ENCODE measurements at regions not wholly inside any gene's neighbourhood (a gene's known extent, or its start where the extent isn't known, plus 50 kb on each side); places are given as distances from the start of the nearest gene placed in this dataset.

GRCh38 chr2:143981428-143981827, 538.5 kb downstream of the ZEB2 start:
- Histone ChIP-seq H3K4me1 (ENCODE audit: low read length) (no peaks in the 10 kb centered on the region), H3K4me2 (ENCODE audit: low read depth, low read length, poor library complexity, severe bottlenecking) (no peak overlapping the region), H3K9me3 (ENCODE audit: low read length) (no peaks in the 10 kb centered on the region), H3K27me3 (ENCODE audit: low read length) (no peaks in the 10 kb centered on the region), H4K20me1 (ENCODE audit: insufficient read depth, low read depth, low read length) (no peaks in the 10 kb centered on the region), H3K9ac (ENCODE audit: low read length) (no peak overlapping the region), H2AFZ (ENCODE audit: low read length) (no peak overlapping the region), H3K9me2 (replicated peaks; ENCODE audit: insufficient read depth, low read length) (no peaks in the 10 kb centered on the region), H3K36me3 (ENCODE audit: insufficient read depth, low read length) (no peaks in the 10 kb centered on the region), H3K27ac (ENCODE audit: low read length) (no peak overlapping the region), H3K79me2 (ENCODE audit: low read length) (no peaks in the 10 kb centered on the region), H3K4me3 (ENCODE audit: low read length) (no peak overlapping the region)
- no peak for DNase-seq

- Histone ChIP-seq H3K4me3 (ENCODE audit: low read length) (no peak overlapping the region), H4K20me1 (ENCODE audit: insufficient read depth, low read depth, low read length) (no peaks in the 10 kb centered on the region), H3K27ac (ENCODE audit: low read length) (no peak overlapping the region), H3K9me3 (ENCODE audit: low read length) (no peaks in the 10 kb centered on the region), H3K79me2 (ENCODE audit: low read length) (no peaks in the 10 kb centered on the region), H3K4me1 (ENCODE audit: low read length) (no peaks in the 10 kb centered on the region), H2AFZ (ENCODE audit: low read length) (no peak overlapping the region), H3K36me3 (ENCODE audit: insufficient read depth, low read length) (no peaks in the 10 kb centered on the region), H3K27me3 (ENCODE audit: low read length) (no peaks in the 10 kb centered on the region), H3K9ac (ENCODE audit: low read length) (no peak overlapping the region), H3K9me2 (replicated peaks; ENCODE audit: insufficient read depth, low read length) (no peaks in the 10 kb centered on the region), H3K4me2 (ENCODE audit: low read depth, low read length, poor library complexity, severe bottlenecking) (no peak overlapping the region)
- no peak for DNase-seq
These were observed 542.6 kb downstream of the ZEB2 start for GRCh38 chr2:143977356-143977755.

GRCh38 chr2:143975216-143975615, 544.7 kb downstream of the ZEB2 start:
- Histone ChIP-seq H2AFZ (ENCODE audit: low read length) (no peak overlapping the region), H3K9ac (ENCODE audit: low read length) (no peak overlapping the region), H3K4me3 (ENCODE audit: low read length) (no peak overlapping the region), H3K9me3 (ENCODE audit: low read length) (no peaks in the 10 kb centered on the region), H3K27me3 (ENCODE audit: low read length) (no peaks in the 10 kb centered on the region), H3K79me2 (ENCODE audit: low read length) (no peaks in the 10 kb centered on the region), H3K36me3 (ENCODE audit: insufficient read depth, low read length) (no peaks in the 10 kb centered on the region), H3K4me1 (ENCODE audit: low read length) (0 out of 2 replicates have a peak, but pooled peaks cover 2% of the 10 kb centered on the region), H4K20me1 (ENCODE audit: insufficient read depth, low read depth, low read length) (no peaks in the 10 kb centered on the region), H3K9me2 (replicated peaks; ENCODE audit: insufficient read depth, low read length) (no peaks in the 10 kb centered on the region), H3K4me2 (ENCODE audit: low read depth, low read length, poor library complexity, severe bottlenecking) (no peak overlapping the region), H3K27ac (ENCODE audit: low read length) (no peak overlapping the region)
- DNase-seq: no peak

GRCh38 chr2:143974262-143974661, 545.7 kb downstream of the ZEB2 start:
- Histone ChIP-seq H3K4me2 (ENCODE audit: low read depth, low read length, poor library complexity, severe bottlenecking) (no peak overlapping the region), H3K9me3 (ENCODE audit: low read length) (no peaks in the 10 kb centered on the region), H3K27me3 (ENCODE audit: low read length) (no peaks in the 10 kb centered on the region), H3K79me2 (ENCODE audit: low read length) (no peaks in the 10 kb centered on the region), H3K4me1 (ENCODE audit: low read length) (0 out of 2 replicates have a peak, but pooled peaks cover 2% of the 10 kb centered on the region), H2AFZ (ENCODE audit: low read length) (no peak overlapping the region), H3K27ac (ENCODE audit: low read length) (no peak overlapping the region), H3K9ac (ENCODE audit: low read length) (no peak overlapping the region), H3K9me2 (replicated peaks; ENCODE audit: insufficient read depth, low read length) (no peaks in the 10 kb centered on the region), H3K36me3 (ENCODE audit: insufficient read depth, low read length) (no peaks in the 10 kb centered on the region), H4K20me1 (ENCODE audit: insufficient read depth, low read depth, low read length) (no peaks in the 10 kb centered on the region), H3K4me3 (ENCODE audit: low read length) (no peak overlapping the region)
- no peak for DNase-seq

GRCh38 chr2:143968860-143969259, 551.1 kb downstream of the ZEB2 start:
- no peak overlapping the region for H2AFZ ChIP-seq (ENCODE audit: low read length)
- DNase-seq: no peak
- no peak overlapping the region for H3K27ac ChIP-seq (ENCODE audit: low read length)
- no peak overlapping the region for H3K4me3 ChIP-seq (ENCODE audit: low read length)
- H3K9me3 ChIP-seq (ENCODE audit: low read length): no peaks in the 10 kb centered on the region
- no peaks in the 10 kb centered on the region for H3K9me2 ChIP-seq (replicated peaks; ENCODE audit: insufficient read depth, low read length)
- no peak overlapping the region for H3K4me2 ChIP-seq (ENCODE audit: low read depth, low read length, poor library complexity, severe bottlenecking)
- no peaks in the 10 kb centered on the region for H3K27me3 ChIP-seq (ENCODE audit: low read length)
- H3K79me2 ChIP-seq (ENCODE audit: low read length): no peaks in the 10 kb centered on the region
- H3K9ac ChIP-seq (ENCODE audit: low read length): no peak overlapping the region
- H3K4me1 ChIP-seq (ENCODE audit: low read length): 0 out of 2 replicates have a peak, but pooled peaks cover 2% of the 10 kb centered on the region
- H3K36me3 ChIP-seq (ENCODE audit: insufficient read depth, low read length): no peaks in the 10 kb centered on the region
- H4K20me1 ChIP-seq (ENCODE audit: insufficient read depth, low read depth, low read length): no peaks in the 10 kb centered on the region

GRCh38 chr2:143968360-143968759, 551.6 kb downstream of the ZEB2 start:
- Histone ChIP-seq H3K27me3 (ENCODE audit: low read length) (no peaks in the 10 kb centered on the region), H3K4me3 (ENCODE audit: low read length) (no peak overlapping the region), H3K9me2 (replicated peaks; ENCODE audit: insufficient read depth, low read length) (no peaks in the 10 kb centered on the region), H3K27ac (ENCODE audit: low read length) (no peak overlapping the region), H4K20me1 (ENCODE audit: insufficient read depth, low read depth, low read length) (no peaks in the 10 kb centered on the region), H3K79me2 (ENCODE audit: low read length) (no peaks in the 10 kb centered on the region), H3K9me3 (ENCODE audit: low read length) (no peaks in the 10 kb centered on the region), H3K4me2 (ENCODE audit: low read depth, low read length, poor library complexity, severe bottlenecking) (no peak overlapping the region), H3K36me3 (ENCODE audit: insufficient read depth, low read length) (no peaks in the 10 kb centered on the region), H3K9ac (ENCODE audit: low read length) (no peak overlapping the region), H3K4me1 (ENCODE audit: low read length) (0 out of 2 replicates have a peak, but pooled peaks cover 2% of the 10 kb centered on the region), H2AFZ (ENCODE audit: low read length) (no peak overlapping the region)
- DNase-seq: no peak

GRCh38 chr2:143965493-143966164, 554.3 kb downstream of the ZEB2 start:
- Histone ChIP-seq H2AFZ (ENCODE audit: low read length) (no peak overlapping the region), H4K20me1 (ENCODE audit: insufficient read depth, low read depth, low read length) (no peaks in the 10 kb centered on the region), H3K27me3 (ENCODE audit: low read length) (no peaks in the 10 kb centered on the region), H3K4me3 (ENCODE audit: low read length) (no peak overlapping the region), H3K4me1 (ENCODE audit: low read length) (no peaks in the 10 kb centered on the region), H3K27ac (ENCODE audit: low read length) (no peak overlapping the region), H3K9ac (ENCODE audit: low read length) (no peak overlapping the region), H3K4me2 (ENCODE audit: low read depth, low read length, poor library complexity, severe bottlenecking) (no peak overlapping the region), H3K36me3 (ENCODE audit: insufficient read depth, low read length) (no peaks in the 10 kb centered on the region), H3K9me3 (ENCODE audit: low read length) (no peaks in the 10 kb centered on the region), H3K9me2 (replicated peaks; ENCODE audit: insufficient read depth, low read length) (no peaks in the 10 kb centered on the region), H3K79me2 (ENCODE audit: low read length) (no peaks in the 10 kb centered on the region)
- no peak for DNase-seq

GRCh38 chr2:143964891-143965290, 555.0 kb downstream of the ZEB2 start:
- H3K9me3 ChIP-seq (ENCODE audit: low read length): no peaks in the 10 kb centered on the region
- no peak overlapping the region for H3K4me2 ChIP-seq (ENCODE audit: low read depth, low read length, poor library complexity, severe bottlenecking)
- no peaks in the 10 kb centered on the region for H3K79me2 ChIP-seq (ENCODE audit: low read length)
- no peaks in the 10 kb centered on the region for H3K27me3 ChIP-seq (ENCODE audit: low read length)
- no peaks in the 10 kb centered on the region for H3K4me1 ChIP-seq (ENCODE audit: low read length)
- H2AFZ ChIP-seq (ENCODE audit: low read length): no peak overlapping the region
- DNase-seq: no peak
- H4K20me1 ChIP-seq (ENCODE audit: insufficient read depth, low read depth, low read length): no peaks in the 10 kb centered on the region
- H3K27ac ChIP-seq (ENCODE audit: low read length): no peak overlapping the region
- no peak overlapping the region for H3K9ac ChIP-seq (ENCODE audit: low read length)
- H3K36me3 ChIP-seq (ENCODE audit: insufficient read depth, low read length): no peaks in the 10 kb centered on the region
- no peak overlapping the region for H3K4me3 ChIP-seq (ENCODE audit: low read length)
- no peaks in the 10 kb centered on the region for H3K9me2 ChIP-seq (replicated peaks; ENCODE audit: insufficient read depth, low read length)
